ENCODE measurements at regions not wholly inside any gene's neighbourhood (a gene's known extent, or its start where the extent isn't known, plus 50 kb on each side); places are given as distances from the start of the nearest gene placed in this dataset.
A peak's percentile ranks its signal among the peaks of the same experiment; 100 is the strongest.

DNA sequence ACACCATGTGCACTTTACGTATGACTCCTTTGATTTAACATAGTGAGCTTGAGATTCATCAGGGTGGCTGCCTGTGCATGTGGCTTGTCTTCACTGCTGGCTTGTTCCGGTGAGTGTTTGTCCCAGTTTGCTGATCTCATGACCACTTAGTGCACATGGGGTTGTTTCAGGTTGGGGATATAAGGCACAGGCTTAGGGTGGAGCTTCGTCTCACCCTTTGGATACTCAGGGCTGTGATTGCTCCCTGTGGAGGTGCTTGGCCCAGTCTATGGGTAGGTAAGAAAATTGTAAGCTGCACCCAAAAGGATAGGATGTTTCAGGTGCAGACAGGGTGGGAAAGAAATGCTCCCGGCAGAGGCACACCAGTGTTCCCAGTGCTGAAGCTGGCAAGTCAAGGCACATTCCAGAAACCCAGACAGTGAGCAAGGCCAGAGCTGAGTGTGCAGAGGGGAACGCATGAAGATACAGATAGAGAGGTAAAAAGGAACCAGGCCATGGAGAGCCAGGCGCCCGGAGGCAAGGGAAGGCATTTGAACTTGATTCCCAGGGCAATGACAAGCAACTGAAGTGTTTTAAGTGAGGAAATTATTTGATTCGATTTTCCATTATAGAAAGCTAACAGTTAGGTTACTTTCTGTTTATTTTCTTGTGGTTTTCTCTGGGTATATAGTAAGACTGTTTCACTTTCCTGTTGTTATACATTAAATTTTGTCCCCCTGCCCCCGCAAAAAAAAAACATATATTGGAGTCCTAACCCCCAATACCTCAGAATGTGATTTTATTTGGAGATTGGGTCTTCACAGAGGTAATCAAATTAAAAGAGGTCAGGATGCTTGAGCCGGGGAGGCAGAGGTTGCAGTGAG lies 289.8 kb upstream of the KLF6 start:
- no peak for ATAC-seq

GRCh38 chr10:4073912-4074311 lies 288.9 kb upstream of the KLF6 start:
- ATAC-seq (peak; percentile 31 to 37), DNase-seq (no peak)
- TF ChIP-seq, protein P1, sequence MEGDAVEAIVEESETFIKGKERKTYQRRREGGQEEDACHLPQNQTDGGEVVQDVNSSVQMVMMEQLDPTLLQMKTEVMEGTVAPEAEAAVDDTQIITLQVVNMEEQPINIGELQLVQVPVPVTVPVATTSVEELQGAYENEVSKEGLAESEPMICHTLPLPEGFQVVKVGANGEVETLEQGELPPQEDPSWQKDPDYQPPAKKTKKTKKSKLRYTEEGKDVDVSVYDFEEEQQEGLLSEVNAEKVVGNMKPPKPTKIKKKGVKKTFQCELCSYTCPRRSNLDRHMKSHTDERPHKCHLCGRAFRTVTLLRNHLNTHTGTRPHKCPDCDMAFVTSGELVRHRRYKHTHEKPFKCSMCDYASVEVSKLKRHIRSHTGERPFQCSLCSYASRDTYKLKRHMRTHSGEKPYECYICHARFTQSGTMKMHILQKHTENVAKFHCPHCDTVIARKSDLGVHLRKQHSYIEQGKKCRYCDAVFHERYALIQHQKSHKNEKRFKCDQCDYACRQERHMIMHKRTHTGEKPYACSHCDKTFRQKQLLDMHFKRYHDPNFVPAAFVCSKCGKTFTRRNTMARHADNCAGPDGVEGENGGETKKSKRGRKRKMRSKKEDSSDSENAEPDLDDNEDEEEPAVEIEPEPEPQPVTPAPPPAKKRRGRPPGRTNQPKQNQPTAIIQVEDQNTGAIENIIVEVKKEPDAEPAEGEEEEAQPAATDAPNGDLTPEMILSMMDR (IDR thresholded peaks at IDR 0.05), result no peak

More for the DNA sequence above, 289.8 kb upstream of the KLF6 start:
- Histone ChIP-seq H3K4me1 (peaks cover 12% of the 10 kb centered on the region), H3K27ac (no peak overlapping the region), H3K4me3 (no peak overlapping the region), H3K36me3 (no peaks in the 10 kb centered on the region), H3K27me3 (ENCODE audit: low read depth) (no peaks in the 10 kb centered on the region), H3K9me3 (no peaks in the 10 kb centered on the region)
- TF ChIP-seq, protein P1 (IDR thresholded peaks at IDR 0.05), result no peak
- DNase-seq, result no peak
- intact Hi-C loops (cut with DNase I), result no loop called here

DNA sequence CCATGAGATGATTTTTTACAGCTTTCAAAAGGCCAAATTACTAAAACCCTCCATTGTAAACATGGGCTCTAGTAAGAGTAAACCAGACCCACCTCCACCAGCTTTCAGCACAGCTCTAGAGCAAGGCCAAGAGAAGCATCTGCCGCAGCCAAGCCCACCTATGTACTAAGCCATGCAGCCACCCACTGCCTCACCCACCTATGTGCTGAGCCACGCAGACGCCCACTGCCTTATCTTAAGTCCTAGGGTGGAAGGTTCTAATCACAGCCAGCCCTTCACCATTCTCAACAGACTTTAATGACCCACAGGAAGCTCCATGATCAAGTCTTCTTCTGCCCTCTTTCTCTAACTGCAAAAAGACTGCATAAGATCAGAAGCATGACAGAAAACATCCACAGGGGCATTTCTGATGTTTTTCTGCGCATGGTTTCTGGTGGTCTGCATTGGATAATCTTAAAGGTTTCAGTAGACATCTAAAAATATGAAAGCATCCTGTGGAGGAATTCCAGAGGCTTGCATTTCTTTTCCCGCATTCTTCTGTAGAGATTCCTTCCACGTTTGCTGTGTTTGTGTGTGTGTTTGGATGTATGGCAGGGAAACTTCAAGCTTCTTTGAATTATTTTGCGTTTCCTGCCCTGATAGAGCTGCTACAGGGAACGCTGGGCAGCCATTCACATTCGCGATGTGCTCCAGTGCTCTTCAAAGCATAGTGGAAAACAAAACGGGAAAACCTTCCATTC lies 286.1 kb upstream of the KLF6 start:
- peaks cover 26% of the 10 kb centered on the region for H3K4me1 ChIP-seq
- intact Hi-C loops (cut with DNase I), result no loop called here
- no peak overlapping the region for H3K27ac ChIP-seq
- no peak overlapping the region for H3K4me3 ChIP-seq
- TF ChIP-seq, protein P1 (IDR thresholded peaks at IDR 0.05), result no peak
- no peaks in the 10 kb centered on the region for H3K27me3 ChIP-seq (ENCODE audit: low read depth)
- no peaks in the 10 kb centered on the region for H3K36me3 ChIP-seq
- ATAC-seq (no peak), DNase-seq (no peak)
- H3K9me3 ChIP-seq, result no peaks in the 10 kb centered on the region

More at GRCh38 chr10:4073912-4074311, 288.9 kb upstream of the KLF6 start:
- Histone ChIP-seq H3K36me3 (no peaks in the 10 kb centered on the region), H3K4me3 (no peak overlapping the region), H3K27ac (no peak overlapping the region), H3K4me1 (peaks cover 12% of the 10 kb centered on the region), H3K9me3 (no peaks in the 10 kb centered on the region), H3K27me3 (ENCODE audit: low read depth) (no peaks in the 10 kb centered on the region)
- intact Hi-C loops (cut with DNase I), result no loop called here

DNA sequence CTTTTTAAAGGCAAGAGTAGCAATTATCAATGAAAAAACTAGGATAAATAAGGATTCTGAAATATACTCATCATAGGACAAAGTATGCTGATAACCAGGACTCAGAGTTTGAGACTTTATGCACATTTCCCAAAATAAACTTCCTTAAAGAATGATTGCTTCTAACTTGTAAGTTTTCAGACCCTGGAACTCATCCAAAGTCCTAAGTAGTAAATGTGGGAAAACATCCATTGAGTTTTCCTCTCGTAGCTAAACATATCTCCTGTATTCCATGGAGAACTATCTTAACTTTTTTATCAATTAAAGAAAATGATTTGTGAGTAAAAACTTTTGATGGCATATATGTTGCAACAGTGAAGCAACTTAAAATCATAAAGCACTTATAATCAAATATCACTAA lies 285.2 kb upstream of the KLF6 start:
- intact Hi-C loops (cut with DNase I), result no loop called here
- no peak overlapping the region for H3K4me3 ChIP-seq
- no peaks in the 10 kb centered on the region for H3K9me3 ChIP-seq
- no peak for ATAC-seq
- DNase-seq, result no peak
- TF ChIP-seq, protein P1 (IDR thresholded peaks at IDR 0.05), result no peak
- no peak overlapping the region for H3K27ac ChIP-seq
- no peaks in the 10 kb centered on the region for H3K27me3 ChIP-seq (ENCODE audit: low read depth)
- H3K36me3 ChIP-seq, result no peaks in the 10 kb centered on the region
- peaks cover 26% of the 10 kb centered on the region for H3K4me1 ChIP-seq

DNA sequence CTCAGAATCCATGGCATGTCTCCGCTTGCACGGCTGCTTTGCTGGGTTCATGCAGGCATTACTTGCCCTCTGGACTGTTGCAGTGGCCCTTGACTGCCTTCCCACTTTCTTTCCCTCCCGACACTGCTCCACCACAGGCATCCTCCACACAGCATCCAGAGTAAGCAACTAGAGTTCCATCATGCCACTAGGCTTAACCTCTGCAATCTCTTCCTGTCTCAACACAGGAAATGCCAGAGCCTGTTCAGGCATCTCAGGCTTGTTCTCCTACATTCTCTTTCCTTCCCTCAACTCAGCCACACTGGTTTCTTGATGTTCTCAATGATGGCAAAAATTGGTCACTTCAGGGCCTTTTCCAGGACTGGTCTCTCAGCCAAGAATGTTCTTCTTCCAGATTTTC lies 284.5 kb upstream of the KLF6 start:
- no peaks in the 10 kb centered on the region for H3K9me3 ChIP-seq
- no peak overlapping the region for H3K4me3 ChIP-seq
- H3K4me1 ChIP-seq, result peaks cover 22% of the 10 kb centered on the region
- no peak for DNase-seq
- H3K36me3 ChIP-seq, result no peaks in the 10 kb centered on the region
- H3K27ac ChIP-seq, result no peak overlapping the region
- ATAC-seq, result no peak
- TF ChIP-seq, protein P1 (IDR thresholded peaks at IDR 0.05), result no peak
- H3K27me3 ChIP-seq (ENCODE audit: low read depth), result no peaks in the 10 kb centered on the region
- intact Hi-C loops (cut with DNase I), result no loop called here

Data from lower lobe of right lung (tissue), 2 donors.